ENCODE measurements at regions not wholly inside any gene's neighbourhood (a gene's known extent, or its start where the extent isn't known, plus 50 kb on each side); places are given as distances from the start of the nearest gene placed in this dataset.

- no peak overlapping the region for H3K4me2 ChIP-seq (replicated peaks; ENCODE audit: extremely low read depth, low read length, poor library complexity, severe bottlenecking)
- no peaks in the 10 kb centered on the region for H3K79me2 ChIP-seq (ENCODE audit: insufficient read depth, low read length)
- H3K36me3 ChIP-seq (replicated peaks in 1 of 2; ENCODE audit: control insufficient read depth in 1 of 2, insufficient read depth in 2 of 2, low read length in 2 of 2), result no peaks in the 10 kb centered on the region
- H3K27ac Mint-ChIP-seq, result no peak overlapping the region
- peaks cover 0 to 12% (median 5%) of the 10 kb centered on the region in 7 donors for H3K9me3 Mint-ChIP-seq
- no peak overlapping the region for H2AFZ ChIP-seq (ENCODE audit: insufficient read depth, low read depth, low read length, poor library complexity, severe bottlenecking)
- 93% methylated on average over 3 of the region's 3 CpGs for WGBS (ENCODE audit: insufficient coverage)
- DNase-seq, result no peak
- H3K36me3 Mint-ChIP-seq, result no peaks in the 10 kb centered on the region
- no peak overlapping the region for H3K4me3 ChIP-seq (replicated peaks in 1 of 3; ENCODE audit: low read depth in 2 of 3, low read length in 3 of 3)
- no peaks in the 10 kb centered on the region for H3K4me1 ChIP-seq (ENCODE audit: control insufficient read depth in 1 of 2, insufficient read depth in 2 of 2, low read length in 2 of 2)
- no peaks in the 10 kb centered on the region for H3K27me3 ChIP-seq (ENCODE audit: control insufficient read depth in 2 of 2, insufficient read depth in 2 of 2, low read length in 2 of 2)
- H3K27ac ChIP-seq (ENCODE audit: low read depth in 1 of 2, low read length in 2 of 2), result no peak overlapping the region
- intact Hi-C loops (cut with micrococcal nuclease), result no loop called here
- H3K4me1 Mint-ChIP-seq, result peaks cover 3% of the 10 kb centered on the region
- H3K9me3 ChIP-seq (replicated peaks in 1 of 2; ENCODE audit: control insufficient read depth in 1 of 2, insufficient read depth in 1 of 2, low read length in 2 of 2), result no peaks in the 10 kb centered on the region
- no peak overlapping the region for H3K4me3 Mint-ChIP-seq
- H3K27me3 Mint-ChIP-seq (ENCODE audit: low read depth in 3 of 3), result peaks cover 2 to 13% (median 4%) of the 10 kb centered on the region in 3 donors
- no peak for TF ChIP-seq CTCF (IDR thresholded peaks at IDR 0.05)
- H3K9ac ChIP-seq (ENCODE audit: insufficient read depth, low read length, poor library complexity, severe bottlenecking), result no peak overlapping the region
- no peaks in the 10 kb centered on the region for H4K20me1 ChIP-seq (ENCODE audit: insufficient read depth, low read length)
These were observed 266.1 kb downstream of the TSHZ3 start for GRCh38 chr19:31083105-31083504.

GRCh38 chr19:31075146-31075655, 274.0 kb downstream of the TSHZ3 start:
- intact Hi-C loops (cut with micrococcal nuclease), result no loop called here
- Histone ChIP-seq H3K9ac (ENCODE audit: insufficient read depth, low read length, poor library complexity, severe bottlenecking) (no peak overlapping the region), H2AFZ (ENCODE audit: insufficient read depth, low read depth, low read length, poor library complexity, severe bottlenecking) (no peak overlapping the region), H3K79me2 (ENCODE audit: insufficient read depth, low read length) (no peaks in the 10 kb centered on the region), H4K20me1 (ENCODE audit: insufficient read depth, low read length) (no peaks in the 10 kb centered on the region), H3K4me1 (ENCODE audit: control insufficient read depth in 1 of 2, insufficient read depth in 2 of 2, low read length in 2 of 2) (no peaks in the 10 kb centered on the region), H3K4me2 (replicated peaks; ENCODE audit: extremely low read depth, low read length, poor library complexity, severe bottlenecking) (no peak overlapping the region), H3K9me3 (replicated peaks in 1 of 2; ENCODE audit: control insufficient read depth in 1 of 2, insufficient read depth in 1 of 2, low read length in 2 of 2) (no peaks in the 10 kb centered on the region), H3K36me3 (replicated peaks in 1 of 2; ENCODE audit: control insufficient read depth in 1 of 2, insufficient read depth in 2 of 2, low read length in 2 of 2) (no peaks in the 10 kb centered on the region), H3K27me3 (ENCODE audit: control insufficient read depth in 2 of 2, insufficient read depth in 2 of 2, low read length in 2 of 2) (peaks cover 16 to 37% of the 10 kb centered on the region in 2 donors), H3K4me3 (replicated peaks in 1 of 3; ENCODE audit: low read depth in 2 of 3, low read length in 3 of 3) (no peak overlapping the region), H3K27ac (ENCODE audit: low read depth in 1 of 2, low read length in 2 of 2) (no peak overlapping the region)
- Mint-ChIP-seq H3K4me1 (no peaks in the 10 kb centered on the region), H3K27ac (no peak overlapping the region), H3K27me3 (ENCODE audit: low read depth in 3 of 3) (peaks cover 28 to 39% (median 33%) of the 10 kb centered on the region in 3 donors), H3K36me3 (no peaks in the 10 kb centered on the region), H3K4me3 (no peak overlapping the region), H3K9me3 (peaks cover 0 to 6% (median 1%) of the 10 kb centered on the region in 7 donors)
- DNase-seq, result no peak
- TF ChIP-seq CTCF (IDR thresholded peaks at IDR 0.05), result no peak
- WGBS (ENCODE audit: insufficient coverage), result no CpG with 5 or more reads among the region's 6 CpGs
